ENCODE measurements at regions not wholly inside any gene's neighbourhood (a gene's known extent, or its start where the extent isn't known, plus 50 kb on each side); places are given as distances from the start of the nearest gene placed in this dataset.

DNA sequence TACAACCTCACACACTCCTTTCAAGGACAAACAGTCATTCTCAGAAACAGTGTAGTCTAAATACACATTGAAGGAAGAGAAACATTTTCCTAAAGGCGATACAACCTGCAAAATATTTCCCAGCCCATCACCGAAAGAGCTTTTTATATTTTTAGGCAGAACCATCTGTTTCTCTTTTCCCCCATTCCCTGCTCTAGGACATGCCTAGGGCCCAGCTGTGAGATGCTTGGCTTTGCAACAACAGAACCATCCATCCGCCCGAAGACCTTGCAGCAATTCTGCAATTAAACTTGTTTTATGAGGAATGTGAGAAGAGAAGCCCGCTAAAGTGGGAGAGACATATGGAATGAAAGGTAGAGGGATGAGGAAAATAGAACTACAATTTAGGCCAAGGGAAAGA lies 105.6 kb upstream of the RFX8 start (continued):
- no peak for TF ChIP-seq REST (IDR thresholded peaks at IDR 0.05; ENCODE audit: borderline replicate concordance)
- TF ChIP-seq REST (CRISPR knock-in tag; IDR thresholded peaks at IDR 0.05; ENCODE audit: low read depth): no peak
- TF ChIP-seq, protein P1, sequence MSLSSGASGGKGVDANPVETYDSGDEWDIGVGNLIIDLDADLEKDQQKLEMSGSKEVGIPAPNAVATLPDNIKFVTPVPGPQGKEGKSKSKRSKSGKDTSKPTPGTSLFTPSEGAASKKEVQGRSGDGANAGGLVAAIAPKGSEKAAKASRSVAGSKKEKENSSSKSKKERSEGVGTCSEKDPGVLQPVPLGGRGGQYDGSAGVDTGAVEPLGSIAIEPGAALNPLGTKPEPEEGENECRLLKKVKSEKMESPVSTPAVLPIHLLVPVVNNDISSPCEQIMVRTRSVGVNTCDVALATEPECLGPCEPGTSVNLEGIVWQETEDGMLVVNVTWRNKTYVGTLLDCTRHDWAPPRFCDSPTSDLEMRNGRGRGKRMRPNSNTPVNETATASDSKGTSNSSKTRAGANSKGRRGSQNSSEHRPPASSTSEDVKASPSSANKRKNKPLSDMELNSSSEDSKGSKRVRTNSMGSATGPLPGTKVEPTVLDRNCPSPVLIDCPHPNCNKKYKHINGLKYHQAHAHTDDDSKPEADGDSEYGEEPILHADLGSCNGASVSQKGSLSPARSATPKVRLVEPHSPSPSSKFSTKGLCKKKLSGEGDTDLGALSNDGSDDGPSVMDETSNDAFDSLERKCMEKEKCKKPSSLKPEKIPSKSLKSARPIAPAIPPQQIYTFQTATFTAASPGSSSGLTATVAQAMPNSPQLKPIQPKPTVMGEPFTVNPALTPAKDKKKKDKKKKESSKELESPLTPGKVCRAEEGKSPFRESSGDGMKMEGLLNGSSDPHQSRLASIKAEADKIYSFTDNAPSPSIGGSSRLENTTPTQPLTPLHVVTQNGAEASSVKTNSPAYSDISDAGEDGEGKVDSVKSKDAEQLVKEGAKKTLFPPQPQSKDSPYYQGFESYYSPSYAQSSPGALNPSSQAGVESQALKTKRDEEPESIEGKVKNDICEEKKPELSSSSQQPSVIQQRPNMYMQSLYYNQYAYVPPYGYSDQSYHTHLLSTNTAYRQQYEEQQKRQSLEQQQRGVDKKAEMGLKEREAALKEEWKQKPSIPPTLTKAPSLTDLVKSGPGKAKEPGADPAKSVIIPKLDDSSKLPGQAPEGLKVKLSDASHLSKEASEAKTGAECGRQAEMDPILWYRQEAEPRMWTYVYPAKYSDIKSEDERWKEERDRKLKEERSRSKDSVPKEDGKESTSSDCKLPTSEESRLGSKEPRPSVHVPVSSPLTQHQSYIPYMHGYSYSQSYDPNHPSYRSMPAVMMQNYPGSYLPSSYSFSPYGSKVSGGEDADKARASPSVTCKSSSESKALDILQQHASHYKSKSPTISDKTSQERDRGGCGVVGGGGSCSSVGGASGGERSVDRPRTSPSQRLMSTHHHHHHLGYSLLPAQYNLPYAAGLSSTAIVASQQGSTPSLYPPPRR (CRISPR knock-in tag; IDR thresholded peaks at IDR 0.05; ENCODE audit: borderline replicate concordance): no peak
- TF ChIP-seq KAT2B (IDR thresholded peaks at IDR 0.05; ENCODE audit: low read depth, low read length): no peak
- TF ChIP-seq RAD51 (IDR thresholded peaks at IDR 0.05; ENCODE audit: borderline replicate concordance, low read depth): no peak
- TF ChIP-seq, protein P2, sequence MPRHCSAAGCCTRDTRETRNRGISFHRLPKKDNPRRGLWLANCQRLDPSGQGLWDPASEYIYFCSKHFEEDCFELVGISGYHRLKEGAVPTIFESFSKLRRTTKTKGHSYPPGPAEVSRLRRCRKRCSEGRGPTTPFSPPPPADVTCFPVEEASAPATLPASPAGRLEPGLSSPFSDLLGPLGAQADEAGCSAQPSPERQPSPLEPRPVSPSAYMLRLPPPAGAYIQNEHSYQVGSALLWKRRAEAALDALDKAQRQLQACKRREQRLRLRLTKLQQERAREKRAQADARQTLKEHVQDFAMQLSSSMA (CRISPR knock-in tag; IDR thresholded peaks at IDR 0.05): no peak
- TF ChIP-seq, protein P3, sequence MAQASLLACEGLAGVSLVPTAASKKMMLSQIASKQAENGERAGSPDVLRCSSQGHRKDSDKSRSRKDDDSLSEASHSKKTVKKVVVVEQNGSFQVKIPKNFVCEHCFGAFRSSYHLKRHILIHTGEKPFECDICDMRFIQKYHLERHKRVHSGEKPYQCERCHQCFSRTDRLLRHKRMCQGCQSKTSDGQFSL (CRISPR knock-in tag; IDR thresholded peaks at IDR 0.05): no peak
- TF ChIP-seq, protein P3 (tag; IDR thresholded peaks at IDR 0.05): no peak
- no peak for TF ChIP-seq MED1 (CRISPR knock-in tag; IDR thresholded peaks at IDR 0.05; ENCODE audit: borderline replicate concordance)
- no peak for TF ChIP-seq TAF7 (tag; IDR thresholded peaks at IDR 0.05)
- TF ChIP-seq, protein P4, sequence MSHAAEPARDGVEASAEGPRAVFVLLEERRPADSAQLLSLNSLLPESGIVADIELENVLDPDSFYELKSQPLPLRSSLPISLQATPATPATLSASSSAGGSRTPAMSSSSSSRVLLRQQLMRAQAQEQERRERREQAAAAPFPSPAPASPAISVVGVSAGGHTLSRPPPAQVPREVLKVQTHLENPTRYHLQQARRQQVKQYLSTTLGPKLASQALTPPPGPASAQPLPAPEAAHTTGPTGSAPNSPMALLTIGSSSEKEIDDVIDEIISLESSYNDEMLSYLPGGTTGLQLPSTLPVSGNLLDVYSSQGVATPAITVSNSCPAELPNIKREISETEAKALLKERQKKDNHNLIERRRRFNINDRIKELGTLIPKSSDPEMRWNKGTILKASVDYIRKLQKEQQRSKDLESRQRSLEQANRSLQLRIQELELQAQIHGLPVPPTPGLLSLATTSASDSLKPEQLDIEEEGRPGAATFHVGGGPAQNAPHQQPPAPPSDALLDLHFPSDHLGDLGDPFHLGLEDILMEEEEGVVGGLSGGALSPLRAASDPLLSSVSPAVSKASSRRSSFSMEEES (CRISPR knock-in tag; IDR thresholded peaks at IDR 0.05): no peak
- TF ChIP-seq NCOA4 (IDR thresholded peaks at IDR 0.05; ENCODE audit: partially characterized antibody): no peak
